HEK293T (cell line): ENCODE measurements at regions not wholly inside any gene's neighbourhood (a gene's known extent, or its start where the extent isn't known, plus 50 kb on each side); places are given as distances from the start of the nearest gene placed in this dataset.
"Not testable (repeated sequence)": the region's sequence is repeated elsewhere in the genome, so short reads cannot be mapped to it uniquely, and the experiment has no call there.

ENCODE experiments used
- CTCF ChIA-PET: fragments of 350-600 bp; formaldehyde crosslinking; extraction: SDS; loops from one replicate; lab custom pipeline; 2021; ENCODE audit warnings: antibody characterized with exemption, inconsistent platforms; lab: Yijun Ruan, JAX
- POLR2A ChIA-PET: fragments of 350-600 bp; formaldehyde crosslinking; extraction: SDS; loops from one replicate; lab custom pipeline; 2020; ENCODE audit warnings: antibody characterized with exemption, inconsistent platforms; lab: Yijun Ruan, JAX
- DNase-seq: peaks from one replicate; pipeline ENCODE4 v3.0.0; 2012; ENCODE audit warnings: mixed read lengths; ENCODE audit errors: extremely low spot score
- ARNT ChIP-seq: fragments of 450-650 bp; IDR thresholded peaks from 2 replicates; pipeline ENCODE4 v1.6.1; 2017; ENCODE audit warnings: mild to moderate bottlenecking
- BHLHE40 ChIP-seq: fragments of 450-650 bp; IDR thresholded peaks from 2 replicates; pipeline ENCODE4 v1.6.1; 2016; ENCODE audit warnings: mild to moderate bottlenecking, moderate library complexity, borderline replicate concordance
- CTBP1 ChIP-seq: fragments of 450-650 bp; IDR thresholded peaks from 2 replicates; pipeline ENCODE4 v1.6.1; 2016; ENCODE audit warnings: borderline replicate concordance
- ELF4 ChIP-seq: fragments of 450-650 bp; IDR thresholded peaks from 2 replicates; pipeline ENCODE4 v1.6.1; 2017; ENCODE audit warnings: antibody characterized with exemption
- FOXA1 ChIP-seq: fragments of 450-650 bp; IDR thresholded peaks from 2 replicates; pipeline ENCODE4 v1.6.1; 2016; ENCODE audit warnings: mild to moderate bottlenecking
- FOXK2 ChIP-seq: fragments of 450-650 bp; IDR thresholded peaks from 2 replicates; pipeline ENCODE4 v1.6.1; 2016; ENCODE audit warnings: mild to moderate bottlenecking
- FOXM1 ChIP-seq: fragments of 450-650 bp; IDR thresholded peaks from 2 replicates; pipeline ENCODE4 v1.6.1; 2017; ENCODE audit warnings: mild to moderate bottlenecking, borderline replicate concordance
- HDGF ChIP-seq: fragments of 450-650 bp; IDR thresholded peaks from 2 replicates; pipeline ENCODE4 v1.6.1; 2017; ENCODE audit warnings: antibody characterized with exemption, borderline replicate concordance
- L3MBTL2 ChIP-seq: fragments of 450-650 bp; conservative IDR thresholded peaks from 2 replicates; pipeline ENCODE4 v1.6.1; 2016; ENCODE audit warnings: mild to moderate bottlenecking
- LEF1 ChIP-seq: fragments of 450-650 bp; IDR thresholded peaks from 2 replicates; pipeline ENCODE4 v1.6.1; 2017; ENCODE audit warnings: mild to moderate bottlenecking, borderline replicate concordance
- NFRKB ChIP-seq: fragments of 450-650 bp; IDR thresholded peaks from 2 replicates; pipeline ENCODE4 v1.6.1; 2016; ENCODE audit warnings: mild to moderate bottlenecking, moderate library complexity
- SP1 ChIP-seq: fragments of 450-650 bp; IDR thresholded peaks from 2 replicates; pipeline ENCODE4 v1.6.1; 2017
- SUZ12 ChIP-seq: fragments of 450-650 bp; IDR thresholded peaks from 2 replicates; pipeline ENCODE4 v1.6.1; 2016; ENCODE audit warnings: mild to moderate bottlenecking
- TARDBP ChIP-seq: fragments of 450-650 bp; IDR thresholded peaks from 2 replicates; pipeline ENCODE4 v1.6.1; 2016
- ZNF384 ChIP-seq: fragments of 450-650 bp; IDR thresholded peaks from 2 replicates; pipeline ENCODE4 v1.6.1; 2016
- TF ChIP-seq, protein P1 (sequence below): fragments of 450-650 bp; IDR thresholded peaks from 2 replicates; pipeline ENCODE4 v1.6.1; 2016

DNA sequence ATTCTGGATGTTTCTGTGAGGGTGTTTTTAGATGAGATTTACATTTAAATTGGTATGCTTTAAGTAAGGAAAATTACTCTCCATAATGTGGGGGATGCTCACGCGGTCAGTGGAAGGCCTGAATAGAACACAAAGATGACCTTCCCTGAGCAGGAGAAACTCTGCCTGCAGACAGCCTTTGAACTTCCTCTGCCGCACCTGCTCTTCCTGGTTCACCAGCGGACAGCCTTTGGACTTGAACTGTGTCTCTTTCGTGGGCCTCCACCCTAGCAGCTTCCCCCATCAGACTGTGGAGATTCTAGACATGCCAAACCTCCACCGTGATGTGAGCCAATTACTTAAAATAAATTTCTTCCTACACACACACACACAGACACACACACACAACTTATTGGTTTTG is 210.7 kb downstream of the EFCAB11 start:
- no peak for TF ChIP-seq FOXM1
- TF ChIP-seq ELF4: no peak
- no peak for TF ChIP-seq BHLHE40
- CTCF ChIA-PET: no interaction called here
- POLR2A ChIA-PET: no interaction called here
- DNase-seq: no peak

DNA sequence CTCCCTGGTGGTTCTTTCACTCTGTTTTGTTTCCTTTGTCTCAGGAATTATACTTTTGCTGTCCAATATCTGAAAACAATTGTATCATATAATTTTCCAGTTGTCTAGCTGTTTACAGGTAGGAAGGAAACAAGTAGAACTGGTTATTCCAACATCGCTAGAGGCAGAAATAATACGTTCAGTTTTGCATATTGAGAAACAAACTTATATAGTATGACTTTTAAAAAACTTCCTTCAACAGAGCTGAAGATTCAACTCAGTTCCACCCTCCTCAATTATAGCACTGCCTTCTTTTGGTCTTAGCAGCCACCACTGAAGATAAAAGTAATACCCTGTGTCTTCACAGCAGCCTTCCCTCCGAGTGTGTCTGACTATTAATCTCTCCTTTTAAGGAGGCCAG is 214.3 kb downstream of the EFCAB11 start:
- POLR2A ChIA-PET: no interaction called here
- TF ChIP-seq FOXA1: no peak
- TF ChIP-seq FOXM1: no peak
- CTCF ChIA-PET: interaction anchor here (0.7 kb wide), 1 partner anchor 320 kb away, joined by 3 read pairs; no protein-coding TSS in a partner anchor
- DNase-seq: no peak

GRCh38 chr14:89736881-89737280 is 217.6 kb downstream of the EFCAB11 start:
- CTCF ChIA-PET: interaction anchor here (0.5 kb wide), 1 partner anchor 15 kb away, joined by 3 read pairs; no protein-coding TSS in a partner anchor
- POLR2A ChIA-PET: no interaction called here
- TF ChIP-seq NFRKB: no peak
- DNase-seq: no peak

- POLR2A ChIA-PET: no interaction called here
- CTCF ChIA-PET: no interaction called here
- DNase-seq: no peak
- TF ChIP-seq NFRKB (no peak), FOXM1 (no peak), TARDBP (no peak), BHLHE40 (no peak), SUZ12 (no peak)
These were observed 223.1 kb downstream of the EFCAB11 start for GRCh38 chr14:89731396-89731933.

- ChIA-PET CTCF (no interaction called here), POLR2A (no interaction called here)
- DNase-seq: no peak
- TF ChIP-seq FOXM1 (no peak), NFRKB (no peak), HDGF (no peak), FOXA1 (no peak), TARDBP (no peak), LEF1 (no peak), SUZ12 (no peak)
These were observed 223.8 kb downstream of the EFCAB11 start for GRCh38 chr14:89730687-89731086.

- no peak for DNase-seq
- POLR2A ChIA-PET: no interaction called here
- TF ChIP-seq FOXK2 (no peak), ELF4 (no peak), ZNF384 (no peak), FOXM1 (no peak), HDGF (no peak), FOXA1 (no peak), BHLHE40 (no peak), TARDBP (no peak), LEF1 (no peak), SUZ12 (no peak), SP1 (no peak)
- CTCF ChIA-PET: no interaction called here
These were observed 225.6 kb downstream of the EFCAB11 start for GRCh38 chr14:89728964-89729363.

- CTCF ChIA-PET, DNase-seq, POLR2A ChIA-PET: not testable (repeated sequence)
These were observed 228.3 kb downstream of the EFCAB11 start for GRCh38 chr14:89726226-89726625.

DNA sequence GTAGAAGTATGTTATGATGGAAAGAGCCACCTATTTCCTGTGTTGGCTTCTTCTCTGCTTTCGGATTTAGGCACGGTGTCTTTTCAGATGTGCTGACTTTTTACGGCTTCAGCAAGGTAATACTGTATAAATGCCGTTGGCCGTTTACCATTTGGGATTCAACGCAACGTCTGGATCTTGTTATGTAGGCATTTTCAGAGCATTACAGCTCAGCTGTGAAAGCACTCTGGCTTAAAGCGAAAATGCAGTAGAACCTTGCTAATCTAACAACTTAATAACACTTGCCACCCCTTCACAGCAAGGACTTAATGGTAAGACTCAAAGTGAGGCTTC is 229.9 kb downstream of the EFCAB11 start:
- TF ChIP-seq HDGF: no peak
- TF ChIP-seq BHLHE40: no peak
- TF ChIP-seq NFRKB: no peak
- TF ChIP-seq SP1: no peak
- TF ChIP-seq FOXA1: no peak
- CTCF ChIA-PET: no interaction called here
- no peak for DNase-seq
- POLR2A ChIA-PET: no interaction called here

GRCh38 chr14:89723930-89724627 is 230.5 kb downstream of the EFCAB11 start:
- no peak for DNase-seq
- ChIA-PET POLR2A (no interaction called here), CTCF (no interaction called here)
- TF ChIP-seq FOXK2 (no peak), SUZ12 (no peak), ZNF384 (no peak), LEF1 (no peak), TARDBP (no peak), HDGF (no peak), NFRKB (no peak), FOXM1 (no peak), ELF4 (no peak), FOXA1 (no peak), SP1 (no peak), BHLHE40 (no peak), L3MBTL2 (no peak), CTBP1 (no peak), ARNT (no peak)
- TF ChIP-seq, protein P1, sequence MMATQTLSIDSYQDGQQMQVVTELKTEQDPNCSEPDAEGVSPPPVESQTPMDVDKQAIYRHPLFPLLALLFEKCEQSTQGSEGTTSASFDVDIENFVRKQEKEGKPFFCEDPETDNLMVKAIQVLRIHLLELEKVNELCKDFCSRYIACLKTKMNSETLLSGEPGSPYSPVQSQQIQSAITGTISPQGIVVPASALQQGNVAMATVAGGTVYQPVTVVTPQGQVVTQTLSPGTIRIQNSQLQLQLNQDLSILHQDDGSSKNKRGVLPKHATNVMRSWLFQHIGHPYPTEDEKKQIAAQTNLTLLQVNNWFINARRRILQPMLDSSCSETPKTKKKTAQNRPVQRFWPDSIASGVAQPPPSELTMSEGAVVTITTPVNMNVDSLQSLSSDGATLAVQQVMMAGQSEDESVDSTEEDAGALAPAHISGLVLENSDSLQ: no peak
